Activated CD4-positive, alpha-beta T cell treated with anti-CD3 and anti-CD28 coated beads for 1 hour (primary cell): ENCODE measurements at regions not wholly inside any gene's neighbourhood (a gene's known extent, or its start where the extent isn't known, plus 50 kb on each side); places are given as distances from the start of the nearest gene placed in this dataset.

Source experiments
- DNase-seq: peaks from one replicate; pipeline ENCODE4 v3.0.0-alpha.2; 2020

GRCh38 chr1:55374801-55375616, 159.8 kb upstream of the USP24 start:
- no peak for DNase-seq

- no peak for DNase-seq
Observed at GRCh38 chr1:55374216-55374615, 159.1 kb upstream of the USP24 start.

- DNase-seq = no peak
Observed at GRCh38 chr1:55369474-55369873, 154.3 kb upstream of the USP24 start.

GRCh38 chr1:55368698-55369097, 153.5 kb upstream of the USP24 start:
- DNase-seq = no peak

GRCh38 chr1:55367273-55367672, 152.1 kb upstream of the USP24 start:
- no peak for DNase-seq

- no peak for DNase-seq
Observed at GRCh38 chr1:55364216-55364615, 149.1 kb upstream of the USP24 start.

- DNase-seq = no peak
Observed at GRCh38 chr1:55363268-55363667, 148.1 kb upstream of the USP24 start.

GRCh38 chr1:55362558-55362957, 147.4 kb upstream of the USP24 start:
- DNase-seq = no peak

- DNase-seq = no peak
Observed at GRCh38 chr1:55359611-55360010, 144.4 kb upstream of the USP24 start.

GRCh38 chr1:55358581-55358980, 143.4 kb upstream of the USP24 start:
- no peak for DNase-seq

GRCh38 chr1:55355549-55355948, 140.4 kb upstream of the USP24 start:
- DNase-seq = no peak

- DNase-seq = no peak
Observed at GRCh38 chr1:55353707-55354620, 138.8 kb upstream of the USP24 start.

- DNase-seq = no peak
Observed at GRCh38 chr1:55352811-55353180, 137.6 kb upstream of the USP24 start.

- no peak for DNase-seq
Observed at GRCh38 chr1:55352080-55352810, 137.1 kb upstream of the USP24 start.

- no peak for DNase-seq
Observed at GRCh38 chr1:55348356-55348755, 133.2 kb upstream of the USP24 start.

- no peak for DNase-seq
Observed at GRCh38 chr1:55347866-55348265, 132.7 kb upstream of the USP24 start.

- DNase-seq = no peak
Observed at GRCh38 chr1:55347041-55347440, 131.9 kb upstream of the USP24 start.

- no peak for DNase-seq
Observed at GRCh38 chr1:55346586-55346985, 131.4 kb upstream of the USP24 start.

GRCh38 chr1:55339681-55340080, 124.5 kb upstream of the USP24 start:
- DNase-seq = no peak

GRCh38 chr1:55338448-55338820, 123.3 kb upstream of the USP24 start:
- no peak for DNase-seq

GRCh38 chr1:55337801-55338447, 122.8 kb upstream of the USP24 start:
- no peak for DNase-seq

- no peak for DNase-seq
Observed at GRCh38 chr1:55334797-55335196, 119.6 kb upstream of the USP24 start.

- no peak for DNase-seq
Observed at GRCh38 chr1:55334160-55334559, 119.0 kb upstream of the USP24 start.
